ENCODE measurements at regions not wholly inside any gene's neighbourhood (a gene's known extent, or its start where the extent isn't known, plus 50 kb on each side); places are given as distances from the start of the nearest gene placed in this dataset.

- TF ChIP-seq POLR2A (IDR thresholded peaks at IDR 0.05; ENCODE audit: extremely low read depth, insufficient read length) = no peak
- TF ChIP-seq CTCF (IDR thresholded peaks at IDR 0.05; ENCODE audit: low read depth, low read length) = no peak
- no peak for TF ChIP-seq MAX (IDR thresholded peaks at IDR 0.05; ENCODE audit: low read depth, low read length)
- TF ChIP-seq MYC (IDR thresholded peaks at IDR 0.05; ENCODE audit: low read depth, low read length) = no peak
Measured at GRCh38 chr18:39958876-39959275, 1996.2 kb upstream of the PIK3C3 start.
